ENCODE measurements at regions not wholly inside any gene's neighbourhood (a gene's known extent, or its start where the extent isn't known, plus 50 kb on each side); places are given as distances from the start of the nearest gene placed in this dataset.
"Not testable (repeated sequence)": the region's sequence is repeated elsewhere in the genome, so short reads cannot be mapped to it uniquely, and the experiment has no call there.

- no peak for DNase-seq (ENCODE audit: extremely low read depth, low read depth)
- TF ChIP-seq, protein P1, sequence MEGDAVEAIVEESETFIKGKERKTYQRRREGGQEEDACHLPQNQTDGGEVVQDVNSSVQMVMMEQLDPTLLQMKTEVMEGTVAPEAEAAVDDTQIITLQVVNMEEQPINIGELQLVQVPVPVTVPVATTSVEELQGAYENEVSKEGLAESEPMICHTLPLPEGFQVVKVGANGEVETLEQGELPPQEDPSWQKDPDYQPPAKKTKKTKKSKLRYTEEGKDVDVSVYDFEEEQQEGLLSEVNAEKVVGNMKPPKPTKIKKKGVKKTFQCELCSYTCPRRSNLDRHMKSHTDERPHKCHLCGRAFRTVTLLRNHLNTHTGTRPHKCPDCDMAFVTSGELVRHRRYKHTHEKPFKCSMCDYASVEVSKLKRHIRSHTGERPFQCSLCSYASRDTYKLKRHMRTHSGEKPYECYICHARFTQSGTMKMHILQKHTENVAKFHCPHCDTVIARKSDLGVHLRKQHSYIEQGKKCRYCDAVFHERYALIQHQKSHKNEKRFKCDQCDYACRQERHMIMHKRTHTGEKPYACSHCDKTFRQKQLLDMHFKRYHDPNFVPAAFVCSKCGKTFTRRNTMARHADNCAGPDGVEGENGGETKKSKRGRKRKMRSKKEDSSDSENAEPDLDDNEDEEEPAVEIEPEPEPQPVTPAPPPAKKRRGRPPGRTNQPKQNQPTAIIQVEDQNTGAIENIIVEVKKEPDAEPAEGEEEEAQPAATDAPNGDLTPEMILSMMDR (IDR thresholded peaks at IDR 0.05; ENCODE audit: low read depth, low read length) = no peak
These were observed 386.9 kb upstream of the AUTS2 start for GRCh38 chr7:69211336-69211735.

- TF ChIP-seq, protein P1 (IDR thresholded peaks at IDR 0.05; ENCODE audit: low read depth, low read length) = no peak
- DNase-seq (ENCODE audit: extremely low read depth, low read depth) = no peak
These were observed 386.5 kb upstream of the AUTS2 start for GRCh38 chr7:69211739-69212138.

GRCh38 chr7:69213878-69214277, 384.4 kb upstream of the AUTS2 start:
- no peak for DNase-seq (ENCODE audit: extremely low read depth, low read depth)
- TF ChIP-seq, protein P1 (IDR thresholded peaks at IDR 0.05; ENCODE audit: low read depth, low read length) = no peak

GRCh38 chr7:69215516-69215915, 382.8 kb upstream of the AUTS2 start:
- DNase-seq (ENCODE audit: extremely low read depth, low read depth) = not testable (repeated sequence)

GRCh38 chr7:69217516-69218350, 380.5 kb upstream of the AUTS2 start:
- no peak for DNase-seq (ENCODE audit: extremely low read depth, low read depth)
- TF ChIP-seq, protein P1 (IDR thresholded peaks at IDR 0.05; ENCODE audit: low read depth, low read length) = no peak

- TF ChIP-seq, protein P1 (IDR thresholded peaks at IDR 0.05; ENCODE audit: low read depth, low read length) = no peak
- no peak for DNase-seq (ENCODE audit: extremely low read depth, low read depth)
These were observed 379.7 kb upstream of the AUTS2 start for GRCh38 chr7:69218576-69218975.

- DNase-seq (ENCODE audit: extremely low read depth, low read depth) = no peak
- TF ChIP-seq, protein P1 (IDR thresholded peaks at IDR 0.05; ENCODE audit: low read depth, low read length) = no peak
These were observed 378.9 kb upstream of the AUTS2 start for GRCh38 chr7:69219381-69219780.

Measured in AG09319 (cell line).